ENCODE measurements at regions not wholly inside any gene's neighbourhood (a gene's known extent, or its start where the extent isn't known, plus 50 kb on each side); places are given as distances from the start of the nearest gene placed in this dataset.
"Not testable (repeated sequence)": the region's sequence is repeated elsewhere in the genome, so short reads cannot be mapped to it uniquely, and the experiment has no call there.

DNA sequence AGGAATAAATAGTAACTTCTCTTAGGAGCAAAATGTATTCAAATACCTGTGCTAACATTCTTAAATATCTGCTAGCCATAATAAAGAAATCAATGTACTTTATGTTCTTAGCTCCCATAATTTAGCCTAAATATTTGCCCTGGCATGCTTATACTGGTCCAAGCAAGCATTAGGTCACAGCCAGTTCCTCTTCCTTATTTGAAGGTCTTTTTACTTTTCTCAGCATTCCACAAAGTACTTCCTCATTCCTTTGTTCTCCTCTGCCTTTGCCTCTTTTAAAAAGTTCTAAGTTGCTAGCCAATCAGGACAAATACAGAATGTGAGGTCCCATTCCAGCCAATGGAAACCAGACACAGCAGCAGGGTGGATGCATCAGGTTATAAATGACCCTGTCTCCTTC, 102.9 kb upstream of the INTU start:
- DNase-seq: not testable (repeated sequence)

- no peak for DNase-seq
Measured at GRCh38 chr4:127533028-127533700, 99.6 kb upstream of the INTU start.

GRCh38 chr4:127534041-127534825, 98.5 kb upstream of the INTU start:
- DNase-seq: no peak

- DNase-seq: no peak
Measured at GRCh38 chr4:127538016-127538415, 94.7 kb upstream of the INTU start.

- DNase-seq: no peak
Measured at GRCh38 chr4:127540497-127541025, 92.2 kb upstream of the INTU start.

GRCh38 chr4:127545271-127545670, 87.5 kb upstream of the INTU start:
- DNase-seq: no peak

DNA sequence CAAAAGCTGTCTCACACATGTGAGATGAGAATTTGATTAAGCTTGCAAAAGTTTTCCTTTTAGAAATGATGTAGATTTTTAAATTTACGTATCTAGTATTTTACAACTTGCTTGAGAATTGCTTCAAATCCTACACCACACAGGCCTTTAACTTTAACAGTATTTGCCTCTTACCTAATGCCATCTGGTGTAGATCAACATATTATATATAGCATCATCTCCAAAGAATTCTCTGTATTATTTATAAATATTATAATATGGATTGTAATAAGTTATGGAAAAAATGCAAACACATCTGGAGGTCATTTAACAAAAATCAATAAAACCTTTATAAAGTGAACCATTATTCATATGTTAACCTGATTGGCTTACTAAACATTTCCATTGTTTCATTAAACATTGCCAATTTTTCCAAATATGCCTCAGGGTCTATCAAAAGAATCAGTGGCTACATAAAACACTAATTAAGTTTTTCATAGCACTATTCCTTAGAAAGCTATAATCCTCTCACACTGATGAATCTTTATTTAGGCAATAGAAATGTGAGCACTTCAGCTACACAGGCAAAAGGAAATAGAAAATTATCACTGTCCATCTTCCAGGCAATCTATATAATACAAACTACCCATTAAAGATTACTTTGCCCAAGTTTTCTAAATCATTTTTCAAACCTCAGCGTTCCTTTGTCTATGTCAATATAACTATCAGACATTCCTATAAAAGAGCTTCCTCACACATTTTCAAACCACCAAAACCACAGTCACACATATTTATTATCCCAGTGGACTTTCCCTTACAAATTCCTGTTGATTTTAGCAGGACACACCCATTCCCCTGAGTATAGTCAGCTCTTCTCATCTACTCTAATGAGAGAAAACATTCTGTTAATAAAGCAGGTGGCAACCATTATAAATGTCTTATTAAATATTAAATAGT, 83.5 kb upstream of the INTU start:
- DNase-seq: no peak

DNA sequence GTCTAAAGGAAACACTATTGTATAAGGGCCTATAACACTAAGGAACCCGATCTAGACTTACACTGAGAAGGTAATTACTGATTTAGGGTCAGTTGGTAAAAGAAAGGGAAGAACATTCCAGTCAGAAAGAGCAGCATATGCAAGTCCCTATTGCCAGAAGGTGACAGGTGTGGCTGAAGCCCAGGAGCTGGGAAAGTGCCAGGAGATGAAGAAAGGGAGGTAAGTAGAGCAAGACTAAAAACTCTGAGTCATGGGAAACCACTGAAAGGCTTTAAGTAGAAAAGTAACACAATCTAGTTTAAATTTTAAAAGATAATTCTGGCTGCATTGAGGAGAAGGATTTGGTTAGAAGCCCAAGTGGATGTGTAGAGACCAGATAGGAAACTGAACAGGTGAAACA, 77.7 kb upstream of the INTU start:
- no peak for DNase-seq

DNA sequence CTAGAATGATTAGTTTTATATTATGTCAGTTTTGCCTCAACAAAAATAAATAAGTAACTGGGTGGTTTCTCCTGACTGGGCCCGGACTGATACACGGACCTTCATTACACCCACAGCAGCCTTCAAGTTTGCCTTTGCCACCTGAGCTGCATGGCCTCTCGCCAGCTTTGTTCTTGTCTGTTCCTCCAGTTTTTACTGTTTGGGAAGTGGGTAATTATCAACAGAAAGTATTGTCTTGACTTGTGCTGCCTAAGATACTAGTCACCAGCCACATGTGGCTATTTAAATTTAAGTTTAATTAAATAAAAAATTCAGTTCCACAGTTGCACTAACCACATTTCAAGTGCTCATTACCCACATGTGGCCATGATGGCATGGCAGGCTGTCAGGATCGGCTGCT, 74.7 kb upstream of the INTU start:
- no peak for DNase-seq

DNA sequence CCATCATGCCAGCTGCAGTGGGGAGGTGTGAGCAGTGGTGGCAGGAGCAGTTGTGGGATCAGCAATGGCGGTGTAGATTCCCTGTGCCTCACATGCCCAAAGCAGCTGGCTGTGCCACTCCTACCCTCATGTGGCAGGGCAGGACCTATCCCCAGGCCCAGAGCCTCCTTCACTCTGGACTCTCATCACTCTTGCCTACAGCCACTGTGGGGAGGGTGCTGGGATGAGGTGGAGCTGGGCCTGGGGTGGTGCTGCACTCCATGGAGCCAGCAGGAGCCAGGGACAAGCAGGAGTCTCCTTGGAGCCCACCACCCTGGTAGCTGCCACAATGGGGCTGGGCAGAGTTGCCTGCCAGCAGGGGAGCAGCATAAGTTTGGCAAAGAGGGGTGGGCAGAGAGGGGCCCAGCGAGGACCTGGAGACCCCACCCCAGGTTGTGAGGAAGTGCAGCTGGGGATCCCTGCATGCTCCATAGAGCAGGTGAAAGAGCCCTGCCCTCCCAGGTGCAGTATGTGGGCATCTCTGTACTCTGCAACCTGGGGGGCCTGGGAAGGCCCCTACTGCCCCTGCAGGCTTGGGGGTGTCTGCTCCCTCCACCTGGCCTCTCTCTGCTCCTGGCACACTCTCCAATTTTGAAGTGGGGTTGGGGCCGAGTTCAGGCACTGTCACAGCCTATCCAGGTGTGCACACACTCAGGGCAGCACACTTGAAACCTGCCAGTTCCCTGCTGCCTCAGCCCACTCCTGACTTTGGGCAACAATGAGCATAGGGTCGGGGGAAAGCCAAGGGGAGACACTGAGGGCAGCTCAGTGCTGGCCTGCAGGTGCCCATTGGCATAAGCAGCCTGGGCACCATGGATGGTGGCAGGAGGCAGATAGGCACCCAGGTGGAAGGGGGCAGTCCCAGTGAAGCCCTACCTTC, 74.0 kb upstream of the INTU start:
- no peak for DNase-seq

- DNase-seq: no peak
Measured at GRCh38 chr4:127559981-127560380, 72.8 kb upstream of the INTU start.

DNA sequence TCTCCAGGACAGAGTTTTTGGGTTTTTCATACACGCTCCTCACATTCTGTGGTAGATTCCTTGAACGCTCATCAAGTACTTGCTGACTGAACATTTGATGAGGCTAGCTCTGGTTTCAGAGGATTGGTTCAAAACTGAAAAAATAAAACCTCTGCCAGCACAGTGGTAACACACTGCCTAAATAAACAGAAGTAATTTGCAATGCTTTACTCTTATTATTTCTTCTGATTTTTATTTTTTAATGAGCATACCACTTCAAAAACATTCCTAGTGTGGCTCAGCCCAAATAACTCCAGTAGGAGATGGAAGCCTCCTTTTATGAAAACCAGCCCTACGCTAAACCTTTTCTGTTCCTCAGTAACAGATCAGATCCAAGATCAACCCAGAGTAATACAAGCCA, 72.0 kb upstream of the INTU start:
- DNase-seq: no peak

- no peak for DNase-seq
Measured at GRCh38 chr4:127574643-127575042, 58.1 kb upstream of the INTU start.

- no peak for DNase-seq
Measured at GRCh38 chr4:127575888-127576287, 56.9 kb upstream of the INTU start.

DNA sequence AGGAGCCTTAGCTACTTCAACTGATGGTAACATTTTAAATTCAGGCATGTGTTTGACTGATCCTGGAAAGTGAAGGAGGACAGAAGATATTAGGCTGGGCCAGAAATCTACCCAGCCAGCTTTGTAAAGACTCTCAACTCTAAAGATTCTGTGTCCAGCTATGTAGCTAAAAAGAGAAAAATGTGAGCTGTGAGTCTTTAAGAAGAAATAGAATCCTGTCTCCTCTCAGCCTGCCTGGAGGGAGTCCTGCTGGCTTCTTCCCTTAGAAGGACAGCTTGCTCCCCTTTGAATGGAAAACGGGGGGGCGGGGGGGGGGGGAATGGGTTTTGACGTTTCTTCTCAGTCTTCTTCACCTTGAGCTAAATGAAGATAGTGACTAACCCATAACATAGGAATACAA, 54.3 kb upstream of the INTU start:
- no peak for DNase-seq

- no peak for DNase-seq
Measured at GRCh38 chr4:127578967-127579366, 53.8 kb upstream of the INTU start.

DNA sequence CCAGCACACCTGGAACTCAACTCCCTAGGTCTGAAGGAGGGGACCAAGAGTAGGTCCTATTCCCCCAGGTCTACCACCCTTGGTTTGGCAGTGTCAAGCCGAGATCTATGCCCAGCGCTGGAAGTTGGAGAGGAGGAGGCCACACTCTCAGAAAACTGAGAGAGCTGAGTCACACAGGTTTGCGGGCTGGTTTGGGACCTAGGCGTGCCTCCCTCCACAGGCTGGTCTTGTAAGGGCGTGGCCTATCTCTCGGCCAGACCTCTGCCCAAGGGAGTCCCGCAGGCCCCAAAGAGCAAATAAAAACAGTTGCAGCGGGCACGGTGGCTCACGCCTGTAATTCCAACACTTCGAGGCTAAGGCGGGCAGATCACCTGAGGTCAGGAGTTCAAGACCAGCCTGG, 52.9 kb upstream of the INTU start:
- DNase-seq: no peak

- no peak for DNase-seq
Measured at GRCh38 chr4:127580300-127580699, 52.5 kb upstream of the INTU start.

DNA sequence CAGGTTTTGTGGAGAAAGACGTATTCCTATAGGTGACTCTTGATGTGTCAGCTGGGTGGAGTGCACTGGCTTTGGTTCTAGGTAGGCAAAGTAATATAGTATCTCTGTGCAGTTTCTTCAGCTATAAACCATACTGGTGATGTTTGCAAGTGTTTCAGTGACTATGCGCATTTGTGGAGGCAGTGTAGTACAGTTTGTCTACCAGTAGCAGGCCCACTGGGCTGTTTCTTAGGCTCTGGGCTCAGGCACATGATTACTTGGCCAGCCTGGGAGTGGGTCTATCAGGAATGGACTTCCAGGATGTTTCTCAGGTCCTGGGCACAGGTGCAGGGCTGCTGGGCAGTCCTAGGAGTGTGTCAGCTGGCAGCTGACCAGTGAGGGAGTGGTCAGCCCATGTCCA, 51.9 kb upstream of the INTU start:
- DNase-seq: no peak

Data from T-helper 2 cell (primary cell).